Left colon (tissue), 2 donors: ENCODE measurements at regions not wholly inside any gene's neighbourhood (a gene's known extent, or its start where the extent isn't known, plus 50 kb on each side); places are given as distances from the start of the nearest gene placed in this dataset.

ENCODE experiments used
- ATAC-seq: fragments of 200-7000 bp; cut with Tn5 transposase; one replicate; pipeline ENCODE4 v1.9.1; 2020; ENCODE audit warnings: mild to moderate bottlenecking, moderate library complexity
- DNase-seq, 2 donors: peaks; one replicate each; pipeline ENCODE4 v3.0.0-alpha.2; 2020
- intact Hi-C, 2 donors: fragments of 100-400 bp; cut with DNase I in 1 of 2; cut with micrococcal nuclease in 1 of 2; formaldehyde crosslinking; loops; one replicate each; pipeline versions ENCODE4 v1.11.2 to v1.14.0; 2022; cut with DNase I, micrococcal nuclease
- donor health status: DM: no; HTN: no; CAD: no.
- donor health status: DM: yes; HTN: yes; CAD: no.

DNA sequence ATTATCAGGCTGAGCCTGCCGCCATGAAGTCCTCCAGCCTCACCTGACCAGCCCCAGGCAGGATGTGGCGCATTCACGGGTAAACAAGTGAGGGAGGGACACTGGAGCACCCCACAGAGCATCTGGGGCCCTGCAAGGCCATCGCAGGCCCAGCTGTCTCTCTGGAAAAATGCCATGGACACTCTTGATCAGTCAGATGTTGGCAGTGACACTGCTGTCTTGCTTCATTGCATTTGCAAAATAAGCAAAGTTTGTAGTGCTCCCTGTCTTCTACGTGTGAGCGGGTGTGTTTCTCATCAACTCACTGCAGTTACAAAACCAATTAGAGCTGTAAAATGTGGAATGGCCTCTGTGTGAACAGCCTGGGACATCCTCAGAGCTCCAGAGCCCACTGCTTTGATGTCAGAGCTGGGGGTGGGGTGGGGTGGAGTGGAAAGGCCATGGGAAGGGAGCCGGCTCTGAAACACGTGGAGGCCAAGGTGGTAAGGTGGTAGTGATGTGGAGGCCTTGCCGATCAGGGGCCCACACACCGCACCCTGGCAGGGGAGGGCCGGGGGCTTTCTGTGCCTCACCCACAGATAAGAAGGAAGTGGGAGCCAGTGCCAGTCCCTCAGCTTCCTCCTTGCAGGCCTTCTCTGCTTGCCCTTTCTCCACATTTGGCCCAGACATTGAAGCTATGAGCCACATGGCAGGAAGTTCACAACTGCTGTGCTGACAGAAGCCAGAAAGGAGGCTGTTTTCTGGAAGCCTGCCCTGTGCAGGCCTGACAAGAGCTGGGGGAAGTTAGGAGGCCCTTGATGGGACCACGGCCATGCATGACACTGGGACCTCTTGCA lies 254.9 kb downstream of the RHOU start:
- ATAC-seq, result peak; percentile 29
- intact Hi-C loops, result no loop called here
- DNase-seq, result peak; percentile 35 to 74

DNA sequence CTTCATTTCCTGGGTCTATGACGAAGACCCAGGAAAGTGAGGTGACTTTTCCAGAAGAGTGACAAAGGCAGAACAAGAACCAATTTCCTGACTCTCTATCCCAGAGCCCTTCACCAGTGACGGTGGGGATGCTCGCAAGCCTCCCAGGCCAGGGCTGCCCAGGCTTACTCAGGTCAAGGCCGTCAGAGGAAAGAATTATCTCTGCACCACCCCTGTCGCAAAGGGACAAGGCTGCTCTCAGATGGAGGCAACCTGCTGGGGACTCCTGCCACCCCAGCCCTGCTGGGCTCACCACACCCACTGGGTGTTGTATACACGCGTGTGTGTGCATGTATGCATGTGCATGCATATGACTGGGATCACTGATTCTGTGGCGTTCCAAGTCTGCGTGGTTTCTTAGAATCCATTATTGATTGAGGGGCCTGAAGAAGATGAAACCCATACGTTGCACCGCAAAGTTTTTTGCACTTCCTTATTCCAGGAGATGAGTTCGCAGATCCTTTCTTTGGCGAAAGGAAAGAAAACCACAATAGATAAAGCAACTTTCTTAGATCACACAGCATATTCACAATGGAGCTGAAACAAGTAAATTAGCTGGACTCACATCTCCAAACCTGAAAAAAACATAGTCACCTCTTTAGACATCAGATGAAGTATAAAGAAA lies 255.8 kb downstream of the RHOU start:
- intact Hi-C loops, result no loop called here
- DNase-seq (no peak), ATAC-seq (no peak)

DNA sequence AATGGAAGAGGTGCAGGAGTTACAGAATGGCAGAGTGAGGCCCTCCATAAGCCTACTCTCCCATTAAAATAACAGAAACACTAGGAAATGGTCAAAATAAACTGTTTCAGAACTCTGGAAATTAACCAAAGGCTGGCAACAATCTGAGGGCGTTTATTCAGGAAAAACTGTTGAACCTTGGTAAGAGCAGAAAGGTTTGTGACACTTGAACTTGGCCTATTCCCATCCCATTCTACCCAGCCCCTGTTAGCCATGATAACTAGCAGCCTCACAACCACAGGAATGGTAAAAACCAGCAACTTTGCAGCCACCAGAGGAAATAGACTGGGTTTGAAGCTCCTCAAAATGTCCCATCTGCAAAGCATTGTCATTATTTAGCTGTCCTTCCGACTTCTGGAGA lies 256.8 kb downstream of the RHOU start:
- ATAC-seq (no peak), DNase-seq (no peak)
- intact Hi-C loops, result no loop called here

DNA sequence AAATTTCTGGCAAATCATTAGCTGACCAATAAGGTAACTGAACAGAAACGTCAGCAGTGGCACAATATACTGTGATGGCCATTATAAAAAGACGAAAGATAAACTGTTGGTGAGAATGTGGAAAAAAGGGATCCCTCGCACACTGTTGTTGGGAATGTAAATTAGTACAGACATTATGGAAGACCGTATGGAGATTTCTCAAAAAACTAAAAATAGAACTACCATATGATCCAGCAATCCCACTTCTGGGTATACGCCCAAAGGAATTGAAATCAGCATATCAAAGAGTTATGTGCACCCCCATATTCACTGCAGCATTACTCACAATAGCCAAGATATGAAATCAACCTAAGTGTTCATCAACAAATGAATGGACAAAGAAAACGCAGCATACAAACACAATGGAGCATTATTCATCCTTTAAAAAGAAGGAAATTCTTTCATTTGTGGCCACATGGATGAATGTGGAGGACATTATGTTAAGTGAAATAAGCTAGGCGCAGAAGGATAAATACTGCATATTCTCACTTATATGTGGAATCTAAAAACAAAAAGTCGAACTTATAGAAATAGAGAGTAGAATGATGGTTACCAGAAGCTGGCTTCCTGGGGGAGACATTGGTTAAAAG lies 257.7 kb downstream of the RHOU start:
- ATAC-seq (no peak), DNase-seq (no peak)
- intact Hi-C loops, result no loop called here

DNA sequence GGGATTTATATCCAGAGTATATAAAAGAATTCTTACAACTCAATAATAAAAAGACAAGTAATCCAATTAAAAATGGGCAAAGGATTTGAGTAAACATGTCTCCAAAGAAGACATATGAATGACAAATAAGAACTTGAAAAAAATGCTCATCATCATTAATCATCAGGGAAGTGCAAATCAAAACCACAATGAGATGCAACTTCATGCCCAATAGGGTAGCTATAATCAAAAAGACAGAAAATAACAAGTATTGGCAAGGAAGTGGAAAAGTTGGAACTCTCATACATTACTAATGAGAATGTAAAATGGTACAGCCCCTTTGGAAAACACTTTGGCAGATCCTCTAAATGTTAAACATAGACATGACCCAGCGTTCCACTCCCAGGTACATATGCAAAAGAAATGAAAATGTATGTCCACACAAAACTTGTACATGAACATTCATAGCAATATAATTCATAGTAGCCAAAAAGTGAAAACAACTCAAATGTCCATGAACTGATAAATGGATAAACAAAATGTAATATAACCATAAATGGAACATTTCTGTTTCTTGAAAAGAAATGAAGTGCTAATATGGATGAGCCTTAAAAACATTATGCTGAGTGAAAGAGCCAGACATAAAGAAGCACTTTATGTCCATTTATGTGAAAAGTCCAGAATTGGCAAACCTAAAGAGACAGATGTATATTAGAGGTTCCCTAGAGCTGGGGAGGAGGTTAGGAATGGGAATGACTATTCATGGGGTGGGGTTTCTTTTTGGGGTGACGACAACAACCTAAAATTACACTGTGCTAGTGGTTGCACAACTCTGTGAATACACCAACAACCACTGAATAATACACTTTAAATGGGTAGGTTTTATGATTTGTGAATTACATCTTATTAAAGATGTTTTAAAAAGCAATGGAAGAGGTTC lies 259.7 kb downstream of the RHOU start:
- ATAC-seq, result no peak
- intact Hi-C loops, result no loop called here

DNA sequence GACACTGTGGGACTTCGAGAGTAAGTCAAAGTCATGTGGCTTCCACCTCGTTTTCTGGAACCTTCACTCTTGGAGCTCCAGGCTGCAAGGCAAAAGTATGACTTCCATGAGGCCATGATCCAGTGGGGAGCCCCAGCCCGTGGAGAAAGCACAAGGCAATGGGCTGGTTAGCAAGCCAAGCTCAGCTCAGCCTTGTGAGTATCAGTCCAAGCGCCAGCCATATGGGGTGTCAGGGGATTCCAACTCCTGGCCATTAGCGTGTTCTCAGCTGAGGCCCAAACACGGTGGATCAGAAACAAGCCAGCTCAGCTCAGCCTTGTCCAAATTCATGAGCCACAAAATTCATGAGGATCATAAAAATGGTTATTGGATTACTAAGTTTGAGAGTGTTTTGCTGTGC lies 261.0 kb downstream of the RHOU start:
- ATAC-seq (no peak), DNase-seq (no peak)
- intact Hi-C loops, result no loop called here

More for the DNA sequence above, 259.7 kb downstream of the RHOU start:
- no peak for DNase-seq

DNA sequence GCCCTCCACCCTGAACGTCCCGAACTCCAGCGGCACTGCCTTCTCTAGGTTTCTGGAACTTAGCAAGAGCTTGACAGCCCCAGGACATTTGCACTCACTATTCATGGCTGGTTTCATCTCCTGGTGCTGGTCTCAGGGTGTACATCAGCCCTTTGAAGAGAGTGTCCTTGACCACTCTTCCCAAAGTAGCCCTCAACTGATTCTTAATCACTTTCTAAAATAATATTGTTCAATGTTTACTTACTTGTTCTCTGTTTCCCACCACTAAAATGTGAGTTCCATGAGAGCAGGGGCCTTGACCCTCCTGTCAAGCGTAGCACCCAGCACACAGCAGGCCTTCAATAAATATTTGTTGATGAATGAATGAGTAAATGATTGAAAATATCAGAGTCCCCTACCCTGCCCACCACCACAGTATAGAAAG lies 262.5 kb downstream of the RHOU start:
- ATAC-seq (no peak), DNase-seq (no peak)
- intact Hi-C loops, result no loop called here

DNA sequence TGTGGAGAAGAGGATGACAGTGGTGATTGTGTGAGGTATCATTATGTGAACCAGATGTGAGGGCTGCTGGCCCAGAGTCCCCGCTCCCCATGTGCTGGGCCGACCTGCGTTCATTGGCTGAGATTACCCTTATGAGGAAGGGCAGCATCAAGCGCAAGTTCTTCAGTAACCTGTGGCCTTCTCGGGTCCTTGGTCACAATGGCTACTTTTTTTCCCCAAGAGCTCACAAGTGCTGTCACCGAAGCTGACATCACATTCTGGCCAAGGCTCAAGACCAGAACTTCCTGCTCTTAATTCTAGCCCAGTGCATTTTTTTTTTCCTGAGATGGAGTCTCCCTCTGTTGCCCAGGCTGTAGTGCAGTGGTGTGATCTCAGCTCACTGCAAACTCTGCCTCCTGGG lies 262.9 kb downstream of the RHOU start:
- ATAC-seq, result no peak
- intact Hi-C loops, result no loop called here
- DNase-seq, result no peak

DNA sequence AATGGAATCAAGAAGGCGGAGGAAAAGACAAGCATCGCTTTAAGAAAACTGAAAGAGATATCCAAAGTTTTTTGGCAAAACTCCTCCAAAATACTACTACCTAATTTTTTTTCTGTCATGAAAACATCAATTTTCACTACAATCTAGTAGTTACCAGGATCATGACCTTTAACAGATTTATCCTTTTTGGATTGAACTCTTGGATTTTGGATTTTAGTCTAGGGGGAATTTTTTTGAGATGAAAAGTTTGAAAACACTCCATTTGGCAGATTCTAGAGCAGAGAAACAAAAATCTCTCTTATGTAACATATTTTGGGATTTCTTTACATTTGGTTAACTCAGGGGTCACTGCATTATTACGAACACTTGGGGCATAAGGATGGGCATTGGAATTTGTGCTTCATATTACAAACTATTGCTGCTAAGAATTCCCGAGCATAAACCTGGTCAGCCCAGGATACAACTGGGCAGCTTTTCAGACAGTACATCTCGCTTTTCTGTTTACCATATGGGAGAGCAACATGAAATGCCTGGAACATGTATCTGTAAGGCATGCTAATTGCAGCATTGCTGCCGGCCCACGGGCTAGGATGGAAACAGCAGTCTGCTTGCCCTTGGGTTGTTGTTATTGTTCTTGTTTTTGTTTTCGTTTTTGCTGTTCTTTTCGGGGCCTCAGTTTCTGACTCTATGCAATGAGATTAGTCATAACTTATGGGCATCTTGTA lies 264.3 kb downstream of the RHOU start:
- no peak for DNase-seq
- ATAC-seq, result no peak
- intact Hi-C loops, result no loop called here

DNA sequence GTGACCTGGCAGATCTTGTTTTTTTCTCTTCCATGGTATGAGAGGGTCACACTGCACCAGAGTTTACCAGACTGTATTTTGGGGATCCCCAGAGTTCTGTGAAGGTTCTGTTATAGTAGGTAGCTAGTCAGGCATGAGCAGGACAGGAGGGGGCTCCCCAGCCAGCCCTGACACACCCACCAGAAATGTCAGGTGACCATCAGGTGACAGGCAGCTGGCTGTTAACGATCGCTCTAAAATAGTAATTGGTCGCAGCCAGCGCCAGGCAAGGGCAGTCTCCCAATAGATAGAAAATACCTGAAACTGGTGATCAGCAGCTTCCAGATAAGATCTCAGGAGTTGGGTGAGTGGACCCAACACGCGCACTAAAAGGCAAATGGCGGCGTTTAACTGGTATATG lies 264.9 kb downstream of the RHOU start:
- intact Hi-C loops, result no loop called here
- DNase-seq, result no peak
- ATAC-seq, result no peak

DNA sequence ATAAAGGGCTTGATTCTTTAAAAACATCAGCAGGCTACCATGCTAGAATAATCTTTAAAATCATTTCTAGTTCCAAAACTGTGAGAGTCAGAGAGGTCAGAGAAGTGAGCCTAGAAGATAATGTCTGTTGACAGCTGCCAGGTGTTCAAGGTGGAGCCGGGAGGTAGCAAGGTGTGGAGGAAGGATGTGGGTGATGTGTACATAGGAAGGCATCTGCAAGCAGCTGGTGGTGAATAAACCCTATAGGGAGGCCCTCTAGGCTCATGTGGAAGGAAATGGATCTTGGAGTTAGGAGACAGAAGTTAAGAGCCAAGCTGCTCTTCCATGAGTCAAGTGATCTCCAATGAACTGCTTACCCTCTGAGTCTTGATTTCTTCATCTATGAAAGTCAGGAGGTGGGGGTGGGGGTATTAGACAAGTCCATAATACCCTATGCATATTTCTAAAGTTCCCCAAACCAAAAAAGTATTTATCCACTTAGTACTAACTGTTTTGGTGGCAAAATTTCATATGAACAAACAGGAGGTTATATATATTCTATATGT lies 266.3 kb downstream of the RHOU start:
- DNase-seq, result no peak
- peak; percentile 83 for ATAC-seq
- intact Hi-C loops, result no loop called here

DNA sequence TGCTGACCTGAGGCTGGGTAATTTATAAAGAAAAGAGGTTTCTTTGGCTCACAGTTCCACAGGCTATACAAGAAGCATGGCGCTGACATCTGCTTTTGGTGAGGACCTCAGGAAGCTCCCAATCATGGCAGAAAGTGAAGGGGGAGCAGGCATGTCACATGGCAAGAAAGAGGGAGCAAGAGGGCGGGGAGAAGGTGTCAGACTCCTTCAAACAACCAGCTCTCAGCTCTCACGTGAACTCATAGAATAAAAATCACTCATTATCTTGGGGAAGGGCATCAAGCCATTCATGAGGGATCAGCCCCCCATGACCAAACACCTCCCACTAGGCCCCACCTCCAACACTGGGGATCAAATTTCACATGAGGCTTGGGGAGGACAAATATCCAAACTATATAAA lies 266.8 kb downstream of the RHOU start:
- ATAC-seq, result no peak
- DNase-seq, result no peak
- intact Hi-C loops, result no loop called here

DNA sequence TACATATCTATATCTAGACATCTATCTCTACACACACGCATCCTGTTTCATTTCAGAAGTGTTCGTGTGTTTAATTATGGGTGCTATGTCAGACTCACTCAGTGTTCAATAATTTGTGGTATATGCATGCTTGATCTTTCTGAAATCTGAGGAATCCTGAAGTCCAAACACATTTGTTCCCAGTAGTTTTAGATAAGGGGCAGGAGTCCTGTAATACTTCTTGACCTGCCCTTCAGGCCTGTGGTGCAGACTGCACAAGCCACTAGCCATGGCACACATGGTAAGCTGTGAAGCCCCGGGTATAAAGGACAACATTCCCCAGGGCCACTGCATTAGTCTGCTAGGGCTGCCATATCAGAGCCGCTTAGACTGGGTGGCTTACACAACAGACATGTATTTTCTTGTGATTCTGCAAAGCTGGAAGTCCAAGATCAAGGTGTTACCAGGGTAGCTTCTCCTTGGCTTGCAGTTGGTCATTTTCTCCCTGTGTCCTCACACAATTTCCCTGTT lies 267.2 kb downstream of the RHOU start:
- ATAC-seq, result no peak
- intact Hi-C loops, result no loop called here
- no peak for DNase-seq

DNA sequence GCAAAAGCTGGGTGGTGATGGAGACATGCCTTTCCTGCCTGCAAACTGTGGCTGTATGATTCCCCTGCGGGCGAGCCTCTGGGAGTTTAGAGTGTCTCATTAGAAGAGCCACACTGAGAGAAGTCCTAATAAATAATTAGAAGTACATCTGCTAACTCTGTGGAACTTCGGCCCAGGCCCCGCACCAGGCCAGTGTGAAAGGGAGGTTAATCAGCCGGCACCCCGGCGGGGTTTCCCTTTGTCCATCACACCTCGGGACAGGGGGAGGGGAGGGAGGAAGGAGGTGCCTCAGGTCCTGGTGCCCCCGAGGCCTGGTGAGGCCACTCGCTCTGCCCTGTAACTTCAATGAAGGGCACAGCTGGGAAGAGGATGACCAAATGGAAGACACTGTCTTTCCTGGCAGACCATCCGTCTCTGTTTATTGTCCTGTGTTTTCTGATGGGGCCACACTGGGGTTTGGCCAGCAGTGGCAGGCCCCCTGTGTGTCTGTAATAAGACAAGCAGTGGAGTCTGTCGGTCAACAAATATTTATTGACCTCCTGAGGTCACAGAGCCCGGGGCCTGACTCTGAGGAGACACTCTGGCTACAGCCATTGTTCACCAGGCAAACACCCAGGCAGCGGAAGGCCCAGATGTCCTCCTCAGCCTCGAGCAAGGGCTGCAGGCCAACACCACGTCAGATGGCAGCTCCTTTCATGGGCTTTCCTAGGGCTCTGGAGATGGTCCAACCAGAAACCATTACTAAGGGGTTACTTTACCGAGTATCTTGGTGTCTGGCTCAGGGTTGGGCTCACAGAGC lies 267.5 kb upstream of the RAB4A start:
- ATAC-seq (no peak), DNase-seq (peak in 1 of 2 donors; percentile 45)

DNA sequence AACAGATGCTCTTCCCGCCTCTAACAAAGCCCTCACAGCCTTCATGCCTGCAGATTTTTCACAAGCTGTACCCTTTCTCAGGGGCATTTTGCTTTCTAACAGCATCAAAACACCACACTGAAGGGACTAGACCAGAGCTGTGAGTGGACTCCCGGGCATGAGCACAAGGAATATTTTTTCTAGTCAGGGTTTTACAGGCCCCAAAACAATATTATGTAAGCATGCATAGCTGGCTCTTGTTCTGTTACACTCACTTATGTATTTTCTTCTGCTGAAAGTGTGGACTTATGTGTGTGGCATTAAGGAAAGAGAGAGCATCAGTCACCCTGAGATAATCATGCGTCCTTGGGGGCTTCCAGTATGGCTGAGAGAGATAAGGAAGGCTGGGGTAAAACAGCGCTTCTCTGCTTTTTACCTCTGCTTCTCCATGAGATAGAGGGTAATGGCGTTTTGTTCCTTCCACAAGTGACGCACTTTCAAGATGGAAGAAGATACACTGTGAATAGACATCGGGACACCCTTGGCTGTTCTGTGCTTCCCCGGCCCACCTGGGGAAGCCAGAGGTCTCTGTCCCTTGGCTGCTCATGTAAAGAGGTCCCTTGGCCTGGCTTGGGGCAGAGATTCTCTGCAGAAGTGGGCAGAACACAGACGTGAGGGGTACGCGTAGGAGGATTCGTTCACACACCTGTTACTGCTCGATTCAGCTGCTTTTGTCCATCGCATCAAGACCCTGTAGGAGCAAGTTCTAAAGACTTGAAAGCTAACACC lies 266.7 kb upstream of the RAB4A start:
- ATAC-seq (no peak), DNase-seq (no peak)
- intact Hi-C loops, result no loop called here

More for the DNA sequence above, 267.5 kb upstream of the RAB4A start:
- intact Hi-C loops, result no loop called here

DNA sequence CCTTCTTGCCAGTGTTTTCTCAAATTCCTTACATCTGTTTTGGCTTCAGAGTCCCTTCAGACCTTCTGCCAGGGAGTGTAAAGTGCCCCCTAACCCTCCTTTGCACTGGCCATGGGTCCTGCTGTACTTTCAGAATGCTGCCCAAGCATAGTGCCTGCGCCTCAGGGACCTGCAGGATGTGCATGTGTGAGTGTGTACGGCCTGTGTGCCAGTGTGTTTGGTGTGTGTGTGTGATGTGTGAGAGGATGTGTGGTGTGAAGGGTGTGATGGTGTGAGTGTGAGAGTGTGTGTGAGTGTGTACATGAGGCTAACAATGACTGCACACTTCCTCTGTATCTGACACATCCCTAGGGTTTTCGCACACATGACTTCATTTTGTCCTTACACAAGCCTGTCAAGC lies 265.8 kb upstream of the RAB4A start:
- ATAC-seq, result no peak
- intact Hi-C loops, result no loop called here
- no peak for DNase-seq

DNA sequence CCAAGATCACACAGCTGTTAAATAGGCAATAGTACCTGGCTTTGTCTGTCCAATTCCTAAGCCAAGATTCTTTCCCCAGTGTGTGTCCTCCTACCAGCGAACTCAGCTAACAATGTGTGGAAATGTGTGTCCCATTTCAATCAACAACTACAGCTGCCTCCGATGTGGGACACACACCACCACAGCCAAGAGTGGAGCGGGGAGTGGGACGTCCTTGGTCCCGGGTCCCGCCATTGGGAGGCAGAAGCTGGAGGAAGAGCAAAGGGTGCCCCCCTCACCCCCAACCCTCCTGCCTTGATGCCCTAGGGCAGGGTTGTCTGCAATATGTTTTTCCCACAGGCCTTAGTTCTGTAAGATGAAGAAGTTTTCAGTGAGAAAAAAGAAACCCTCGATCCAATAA lies 265.4 kb upstream of the RAB4A start:
- DNase-seq (no peak), ATAC-seq (no peak)
- intact Hi-C loops, result no loop called here
